ENCODE measurements at regions not wholly inside any gene's neighbourhood (a gene's known extent, or its start where the extent isn't known, plus 50 kb on each side); places are given as distances from the start of the nearest gene placed in this dataset.

- TF ChIP-seq CTCF (conservative IDR thresholded peaks at IDR 0.05 in 1 of 2, IDR thresholded peaks at IDR 0.05 in 1 of 2; ENCODE audit: low read depth in 1 of 2, low read length in 2 of 2) (no peak), EZH2 (IDR thresholded peaks at IDR 0.05; ENCODE audit: low read length, missing control alignments) (no peak)
Measured at GRCh38 chr21:26404288-26404687, 168.8 kb downstream of the CYYR1 start.

Data from fibroblast of lung (primary cell).